H9 (cell line): ENCODE measurements at regions not wholly inside any gene's neighbourhood (a gene's known extent, or its start where the extent isn't known, plus 50 kb on each side); places are given as distances from the start of the nearest gene placed in this dataset.
"Not testable (repeated sequence)": the region's sequence is repeated elsewhere in the genome, so short reads cannot be mapped to it uniquely, and the experiment has no call there.

Experiments
- DNase-seq: peaks from one replicate; pipeline ENCODE4 v3.0.0-alpha.2; 2017
- H2AFZ ChIP-seq: one replicate; pipeline ENCODE4 v1.6.1; 2013; ENCODE audit warnings: mild to moderate bottlenecking, low read length, control low read depth, moderate library complexity
- H2AK5ac ChIP-seq: 2 replicates; pipeline ENCODE4 v1.6.1; 2013; ENCODE audit warnings: low read length, control low read depth, mixed read lengths; ENCODE audit not compliant: insufficient read length
- H2BK120ac ChIP-seq: one replicate; pipeline ENCODE4 v1.6.1; 2013; ENCODE audit warnings: low read depth, mild to moderate bottlenecking, low read length, control low read depth, inconsistent platforms; ENCODE audit not compliant: poor library complexity, severe bottlenecking
- H2BK12ac ChIP-seq: 2 replicates; pipeline ENCODE4 v1.6.1; 2013; ENCODE audit warnings: low read length, control low read depth, mixed read lengths, low read depth; ENCODE audit not compliant: insufficient read length
- H2BK15ac ChIP-seq: 2 replicates; pipeline ENCODE4 v1.6.1; 2013; ENCODE audit warnings: low read depth, low read length, control low read depth
- H2BK20ac ChIP-seq: one replicate; pipeline ENCODE4 v1.6.1; 2013; ENCODE audit warnings: low read depth, mild to moderate bottlenecking, low read length, control low read depth, inconsistent platforms; ENCODE audit not compliant: poor library complexity, severe bottlenecking
- H2BK5ac ChIP-seq: 2 replicates; pipeline ENCODE4 v1.6.1; 2013; ENCODE audit warnings: low read length, control low read depth, mixed read lengths; ENCODE audit not compliant: insufficient read length
- H3K14ac ChIP-seq: 2 replicates; pipeline ENCODE4 v1.6.1; 2013; ENCODE audit warnings: low read length, control low read depth; ENCODE audit not compliant: insufficient read depth
- H3K18ac ChIP-seq: 2 replicates; pipeline ENCODE4 v1.6.1; 2013; ENCODE audit warnings: low read depth, mild to moderate bottlenecking, mixed read lengths, low read length, control low read depth; ENCODE audit not compliant: insufficient read length
- H3K23ac ChIP-seq: 2 replicates; pipeline ENCODE4 v1.6.1; 2013; ENCODE audit warnings: low read length, control low read depth, mixed read lengths, low read depth; ENCODE audit not compliant: insufficient read length
- H3K23me2 ChIP-seq: 2 replicates; pipeline ENCODE4 v1.6.1; 2013; ENCODE audit warnings: low read depth, mild to moderate bottlenecking, mixed read lengths, low read length, control low read depth; ENCODE audit not compliant: insufficient read length, poor library complexity, severe bottlenecking
- H3K27ac ChIP-seq: 2 replicates; pipeline ENCODE4 v1.5.1; 2013; ENCODE audit warnings: low read length, control low read depth, mixed read lengths, low read depth; ENCODE audit not compliant: insufficient read length
- H3K27me3 ChIP-seq: 2 replicates; pipeline ENCODE4 v1.6.1; 2013; ENCODE audit warnings: low read length, control low read depth, inconsistent platforms; ENCODE audit not compliant: insufficient read depth
- H3K4ac ChIP-seq: 2 replicates; pipeline ENCODE4 v1.6.1; 2013; ENCODE audit warnings: low read depth, mild to moderate bottlenecking, control low read depth, inconsistent platforms, low read length, moderate library complexity
- H3K4me1 ChIP-seq: 2 replicates; pipeline ENCODE4 v1.6.1; 2013; ENCODE audit warnings: low read length, control low read depth, inconsistent platforms; ENCODE audit not compliant: insufficient read depth
- H3K4me2 ChIP-seq: 2 replicates; pipeline ENCODE4 v1.6.1; 2013; ENCODE audit warnings: low read length, control low read depth, mixed read lengths; ENCODE audit not compliant: insufficient read length, insufficient read depth
- H3K56ac ChIP-seq: 2 replicates; pipeline ENCODE4 v1.6.1; 2013; ENCODE audit warnings: low read depth, mild to moderate bottlenecking, mixed read lengths, low read length, control low read depth; ENCODE audit not compliant: insufficient read length
- H3K79me1 ChIP-seq: 2 replicates; pipeline ENCODE4 v1.6.1; 2013; ENCODE audit warnings: low read depth, mild to moderate bottlenecking, moderate library complexity, low read length, control low read depth, inconsistent platforms; ENCODE audit not compliant: insufficient read depth, poor library complexity, severe bottlenecking
- H3K79me2 ChIP-seq: 2 replicates; pipeline ENCODE4 v1.6.1; 2013; ENCODE audit warnings: low read length, control low read depth, inconsistent platforms; ENCODE audit not compliant: insufficient read depth
- H3K9ac ChIP-seq: 2 replicates; pipeline ENCODE4 v1.6.1; 2013; ENCODE audit warnings: low read length, control low read depth, mixed read lengths; ENCODE audit not compliant: insufficient read length; ENCODE audit errors: extremely low read depth
- H3K9me3 ChIP-seq: one replicate; pipeline ENCODE4 v1.6.1; 2013; ENCODE audit warnings: low read depth, low read length, inconsistent platforms; ENCODE audit not compliant: control insufficient read depth
- H3T11ph ChIP-seq: one replicate; pipeline ENCODE4 v1.6.1; 2013; ENCODE audit warnings: mild to moderate bottlenecking, low read length, control low read depth, inconsistent platforms
- H4K20me1 ChIP-seq: one replicate; pipeline ENCODE4 v1.6.1; 2013; ENCODE audit not compliant: control insufficient read depth, insufficient read length, insufficient read depth
- H4K5ac ChIP-seq: 2 replicates; pipeline ENCODE4 v1.6.1; 2013; ENCODE audit warnings: low read depth, mild to moderate bottlenecking, mixed read lengths, low read length, control low read depth; ENCODE audit not compliant: insufficient read length
- H4K8ac ChIP-seq: replicated peaks from 2 replicates; pipeline ENCODE4 v1.6.1; 2013; ENCODE audit warnings: low read length, control low read depth, mixed read lengths, low read depth; ENCODE audit not compliant: insufficient read length
- H4K91ac ChIP-seq: 2 replicates; pipeline ENCODE4 v1.6.1; 2013; ENCODE audit warnings: low read depth, mild to moderate bottlenecking, moderate library complexity, mixed read lengths, low read length, control low read depth; ENCODE audit not compliant: insufficient read length
- H3K27ac Mint-ChIP-seq, 3 experiments: 2 replicates in 2 of 3; 3 replicates in 1 of 3; pipeline ENCODE4 v1.8.0; 2020 to 2021; ENCODE audit warnings: mixed read lengths in 3 of 3, mild to moderate bottlenecking in 1 of 3, moderate library complexity in 1 of 3
- H3K27me3 Mint-ChIP-seq: 2 replicates; pipeline ENCODE4 v1.8.0; 2021; ENCODE audit warnings: low read depth, mild to moderate bottlenecking, moderate library complexity, mixed read lengths
- H3K36me3 Mint-ChIP-seq, 3 experiments: 2 replicates in 2 of 3; 3 replicates in 1 of 3; pipeline ENCODE4 v1.8.0; 2020 to 2021; ENCODE audit warnings: low read depth in 3 of 3, mixed read lengths in 3 of 3; ENCODE audit not compliant: insufficient read depth in 1 of 3
- H3K4me1 Mint-ChIP-seq, 2 experiments: 2 replicates each; pipeline ENCODE4 v1.8.0; 2020; ENCODE audit warnings: mixed read lengths in 2 of 2
- H3K4me3 Mint-ChIP-seq, 2 experiments: 2 replicates in 1 of 2; 3 replicates in 1 of 2; pipeline ENCODE4 v1.8.0; 2020 to 2021; ENCODE audit warnings: mild to moderate bottlenecking in 2 of 2, mixed read lengths in 2 of 2, moderate library complexity in 1 of 2
- H3K9me3 Mint-ChIP-seq, 2 experiments: 2 replicates in 1 of 2; 3 replicates in 1 of 2; pipeline ENCODE4 v1.8.0; 2020; ENCODE audit warnings: mild to moderate bottlenecking in 2 of 2, mixed read lengths in 2 of 2, moderate library complexity in 1 of 2
- WGBS: extraction: QIAGEN DNeasy Blood & Tissue Kit; methylation state at CpG from one replicate; pipeline ENCODE4 v1.1.7; 2013; ENCODE audit warnings: missing lambda C conversion rate, low lambda C conversion rate, mixed read lengths; ENCODE audit not compliant: insufficient read length; ENCODE audit errors: extremely low coverage; 5-methylcytosine and 5-hydroxymethylcytosine counted together

DNA sequence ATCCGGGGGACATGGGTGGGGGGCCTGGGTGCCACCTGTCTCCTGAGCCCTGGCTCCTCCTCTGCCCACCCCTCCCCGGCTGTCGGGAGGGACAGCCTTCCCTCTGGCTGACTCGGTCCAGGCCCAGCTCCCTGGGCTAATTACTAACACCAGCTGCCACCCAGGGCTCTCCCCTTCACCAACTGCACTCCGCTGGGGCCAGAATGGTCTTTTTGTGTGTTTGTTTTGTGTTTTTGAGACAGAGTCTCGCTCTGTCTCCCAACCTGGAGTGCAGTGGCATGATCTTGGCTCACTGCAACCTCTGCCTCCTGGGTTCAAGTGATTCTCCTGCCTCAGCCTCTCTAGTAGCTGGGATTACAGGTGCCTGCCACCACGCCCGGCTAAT, 126.9 kb upstream of the SMURF2 start:
- not testable (repeated sequence) for H3K9me3 ChIP-seq, H3K23me2 ChIP-seq, H3K4ac ChIP-seq, H2BK12ac ChIP-seq, H2BK120ac ChIP-seq, H3K23ac ChIP-seq, H2BK20ac ChIP-seq, H3K18ac ChIP-seq, H4K20me1 ChIP-seq, H4K91ac ChIP-seq, H3K27ac ChIP-seq, H3K79me1 ChIP-seq, H2AFZ ChIP-seq, H4K5ac ChIP-seq, H3K4me3 Mint-ChIP-seq, H3K4me1 Mint-ChIP-seq, H3K9me3 Mint-ChIP-seq, H3K79me2 ChIP-seq, H3K4me2 ChIP-seq, H3T11ph ChIP-seq, H2AK5ac ChIP-seq, H3K14ac ChIP-seq, H3K27me3 Mint-ChIP-seq, H3K9ac ChIP-seq, H3K56ac ChIP-seq, H2BK15ac ChIP-seq, H4K8ac ChIP-seq, H3K36me3 Mint-ChIP-seq, H3K4me1 ChIP-seq, H2BK5ac ChIP-seq, DNase-seq, H3K27me3 ChIP-seq
- peak overlapping the region in 1 of 3 experiments; percentile 86; a peak in 1 of 7 replicates for H3K27ac Mint-ChIP-seq
- WGBS: no CpG with 5 or more reads among the region's 8 CpGs
